OCI-LY3 (cell line): ENCODE measurements at regions not wholly inside any gene's neighbourhood (a gene's known extent, or its start where the extent isn't known, plus 50 kb on each side); places are given as distances from the start of the nearest gene placed in this dataset.

ENCODE experiments used
- H2AFZ ChIP-seq: fragments of 200-600, 300-600 bp; shearing (Covaris generic); 2 replicates; pipeline ENCODE4 v1.6.0; 2014; ENCODE audit warnings: antibody characterized with exemption, low read depth, low read length
- H3K27ac ChIP-seq: fragments of 200-600, 300-600 bp; sonication (generic); 2 replicates; pipeline ENCODE4 v1.5.1; 2014; ENCODE audit warnings: mild to moderate bottlenecking, low read length, moderate library complexity, mixed read lengths
- H3K27me3 ChIP-seq: fragments of 200-600, 300-600 bp; sonication (generic); 2 replicates; pipeline ENCODE4 v1.6.1; 2014; ENCODE audit warnings: low read depth, low read length, mixed read lengths
- H3K36me3 ChIP-seq: fragments of 200-600, 300-600 bp; sonication (generic); replicated peaks from 2 replicates; pipeline ENCODE3; 2014; ENCODE audit warnings: low read depth, low read length, mixed read lengths
- H3K4me1 ChIP-seq: fragments of 300-600, 200-600 bp; sonication (generic); 2 replicates; pipeline ENCODE4 v1.6.1; 2014; ENCODE audit warnings: low read length, mixed read lengths
- H3K4me2 ChIP-seq: fragments of 200-600, 300-600 bp; sonication (generic); 2 replicates; pipeline ENCODE4 v1.6.1; 2014; ENCODE audit warnings: low read length, mixed read lengths
- H3K4me3 ChIP-seq: fragments of 300-600, 200-600 bp; sonication (generic); 2 replicates; pipeline ENCODE4 v1.5.1; 2014; ENCODE audit warnings: antibody characterized with exemption, mild to moderate bottlenecking, low read length, moderate library complexity
- H3K79me2 ChIP-seq: fragments of 300-600, 200-600 bp; shearing (Covaris generic); 2 replicates; pipeline ENCODE4 v1.6.1; 2014; ENCODE audit warnings: mild to moderate bottlenecking, low read length, mixed read lengths
- H3K9ac ChIP-seq: fragments of 300-600, 200-600 bp; shearing (Covaris generic); 2 replicates; pipeline ENCODE4 v1.6.0; 2014; ENCODE audit warnings: mild to moderate bottlenecking, low read length, moderate library complexity
- H3K9me3 ChIP-seq: fragments of 200-600, 300-600 bp; shearing (Covaris generic); 2 replicates; pipeline ENCODE4 v1.6.1; 2014; ENCODE audit warnings: low read length, mixed read lengths; ENCODE audit not compliant: insufficient read depth
- H4K20me1 ChIP-seq: fragments of 200-600, 300-600 bp; sonication (generic); 2 replicates; pipeline ENCODE4 v1.6.1; 2016; ENCODE audit warnings: low read length, mixed read lengths; ENCODE audit not compliant: insufficient read depth
- EZH2phosphoT487 ChIP-seq: fragments of 200-600 bp; shearing (Covaris generic); IDR thresholded peaks from 2 replicates; pipeline ENCODE4 v1.6.1; 2018; ENCODE audit warnings: antibody characterized with exemption, mixed run types, low read depth
- TF ChIP-seq, protein P1 (sequence below): fragments of 200-600, 300-600 bp; sonication (generic); IDR thresholded peaks from 2 replicates; pipeline ENCODE4 v1.5.1; 2014; ENCODE audit warnings: antibody characterized with exemption, low read length, low read depth

DNA sequence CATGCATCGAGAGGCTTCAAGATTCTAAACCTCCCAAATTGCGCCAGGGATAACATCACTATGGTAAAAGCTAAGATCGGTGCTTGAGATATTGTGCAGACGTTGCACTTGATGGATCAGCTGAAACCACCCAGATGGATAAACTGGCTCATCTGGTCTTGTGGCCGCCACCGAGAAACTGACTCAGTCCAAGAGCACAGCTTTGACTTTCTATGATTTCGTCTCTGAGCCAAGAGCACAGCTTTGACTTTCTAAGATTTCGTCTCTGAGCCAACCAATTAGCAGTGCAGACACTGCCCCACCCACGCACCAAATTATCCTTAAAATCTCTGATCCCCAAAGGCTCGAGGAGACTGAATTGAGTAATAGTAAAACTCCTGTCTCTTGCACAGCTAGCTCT is 687.2 kb downstream of the FAM133A start:
- Histone ChIP-seq H3K27me3 (no peaks in the 10 kb centered on the region), H3K4me3 (no peak overlapping the region), H3K4me1 (no peaks in the 10 kb centered on the region), H2AFZ (no peak overlapping the region), H3K79me2 (no peaks in the 10 kb centered on the region), H3K9ac (no peak overlapping the region), H3K27ac (no peak overlapping the region), H4K20me1 (no peaks in the 10 kb centered on the region), H3K4me2 (no peak overlapping the region), H3K9me3 (no peaks in the 10 kb centered on the region), H3K36me3 (no peaks in the 10 kb centered on the region)
- TF ChIP-seq EZH2phosphoT487, result no peak

DNA sequence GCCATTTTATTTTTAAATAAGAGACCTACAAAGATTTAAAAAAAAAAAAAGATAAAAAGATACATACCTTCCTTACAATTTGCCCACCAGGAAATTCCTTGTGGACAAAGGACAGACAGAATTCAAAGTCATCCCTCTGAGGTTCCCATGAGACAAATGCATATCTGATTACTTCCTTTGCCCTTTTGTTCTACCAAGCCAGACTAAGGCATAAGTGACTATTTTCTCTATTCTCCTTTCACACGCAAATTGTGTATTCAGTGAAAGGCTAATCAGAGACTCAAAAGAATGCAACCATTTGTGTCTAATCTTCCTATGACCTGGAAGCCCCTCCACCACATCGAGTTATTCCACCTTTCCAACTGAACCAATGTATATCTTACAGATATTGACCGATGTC is 691.7 kb downstream of the FAM133A start:
- H3K79me2 ChIP-seq, result no peaks in the 10 kb centered on the region
- H2AFZ ChIP-seq, result no peak overlapping the region
- no peak overlapping the region for H3K4me2 ChIP-seq
- TF ChIP-seq, protein P1, sequence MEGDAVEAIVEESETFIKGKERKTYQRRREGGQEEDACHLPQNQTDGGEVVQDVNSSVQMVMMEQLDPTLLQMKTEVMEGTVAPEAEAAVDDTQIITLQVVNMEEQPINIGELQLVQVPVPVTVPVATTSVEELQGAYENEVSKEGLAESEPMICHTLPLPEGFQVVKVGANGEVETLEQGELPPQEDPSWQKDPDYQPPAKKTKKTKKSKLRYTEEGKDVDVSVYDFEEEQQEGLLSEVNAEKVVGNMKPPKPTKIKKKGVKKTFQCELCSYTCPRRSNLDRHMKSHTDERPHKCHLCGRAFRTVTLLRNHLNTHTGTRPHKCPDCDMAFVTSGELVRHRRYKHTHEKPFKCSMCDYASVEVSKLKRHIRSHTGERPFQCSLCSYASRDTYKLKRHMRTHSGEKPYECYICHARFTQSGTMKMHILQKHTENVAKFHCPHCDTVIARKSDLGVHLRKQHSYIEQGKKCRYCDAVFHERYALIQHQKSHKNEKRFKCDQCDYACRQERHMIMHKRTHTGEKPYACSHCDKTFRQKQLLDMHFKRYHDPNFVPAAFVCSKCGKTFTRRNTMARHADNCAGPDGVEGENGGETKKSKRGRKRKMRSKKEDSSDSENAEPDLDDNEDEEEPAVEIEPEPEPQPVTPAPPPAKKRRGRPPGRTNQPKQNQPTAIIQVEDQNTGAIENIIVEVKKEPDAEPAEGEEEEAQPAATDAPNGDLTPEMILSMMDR, result no peak
- TF ChIP-seq EZH2phosphoT487, result no peak
- H3K9me3 ChIP-seq, result no peaks in the 10 kb centered on the region
- H3K27ac ChIP-seq, result no peak overlapping the region
- H3K4me3 ChIP-seq, result no peak overlapping the region
- no peak overlapping the region for H3K9ac ChIP-seq
- no peaks in the 10 kb centered on the region for H4K20me1 ChIP-seq
- H3K36me3 ChIP-seq, result no peaks in the 10 kb centered on the region
- H3K4me1 ChIP-seq, result no peaks in the 10 kb centered on the region
- H3K27me3 ChIP-seq, result no peaks in the 10 kb centered on the region

DNA sequence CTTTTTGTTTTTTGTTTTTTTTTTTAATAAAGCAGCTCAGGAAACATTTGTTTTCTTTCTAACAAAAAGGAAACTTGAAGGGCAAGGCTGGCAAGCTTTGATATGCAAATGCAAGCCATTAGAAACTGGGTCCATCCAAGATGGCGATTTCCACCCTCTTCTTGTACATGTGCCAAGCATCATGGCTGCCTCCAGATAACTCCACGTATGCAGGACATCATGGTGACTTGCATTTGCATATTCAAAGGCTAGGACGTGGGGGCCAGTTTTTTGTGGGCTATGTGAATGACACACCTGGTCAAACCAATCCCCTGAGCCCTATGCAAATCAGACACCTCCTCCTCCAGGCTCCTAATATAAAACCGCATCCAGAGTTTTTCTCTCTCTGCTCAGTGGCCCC is 692.6 kb downstream of the FAM133A start:
- Histone ChIP-seq H3K9me3 (no peaks in the 10 kb centered on the region), H3K9ac (no peak overlapping the region), H3K4me1 (no peaks in the 10 kb centered on the region), H2AFZ (no peak overlapping the region), H3K4me3 (no peak overlapping the region), H3K79me2 (no peaks in the 10 kb centered on the region), H3K27me3 (no peaks in the 10 kb centered on the region), H3K27ac (no peak overlapping the region), H3K4me2 (no peak overlapping the region), H4K20me1 (no peaks in the 10 kb centered on the region), H3K36me3 (no peaks in the 10 kb centered on the region)
- TF ChIP-seq, protein P1, result no peak
- no peak for TF ChIP-seq EZH2phosphoT487

DNA sequence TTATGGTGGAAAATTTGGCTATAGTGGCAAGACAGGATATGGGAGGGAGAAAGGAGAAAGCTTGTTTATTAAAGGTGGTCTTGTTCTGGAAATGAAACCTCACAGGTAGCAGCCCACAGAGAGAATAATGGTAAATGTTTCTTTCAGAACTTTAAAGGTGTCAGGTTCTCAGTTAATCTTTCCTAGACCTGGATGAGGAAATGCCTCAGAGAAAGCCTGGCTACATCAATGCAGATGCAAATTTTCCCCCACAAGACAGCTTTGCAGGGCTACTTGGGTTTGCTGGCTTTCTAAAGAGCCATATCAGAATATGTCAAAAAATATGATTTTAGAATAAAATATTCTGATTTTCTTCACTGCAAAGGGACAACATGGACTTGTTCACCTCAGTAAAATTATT is 715.0 kb downstream of the FAM133A start:
- Histone ChIP-seq H3K9ac (no peak overlapping the region), H2AFZ (no peak overlapping the region), H4K20me1 (no peaks in the 10 kb centered on the region), H3K27me3 (no peaks in the 10 kb centered on the region), H3K4me3 (no peak overlapping the region), H3K4me1 (peaks cover 8% of the 10 kb centered on the region), H3K79me2 (no peaks in the 10 kb centered on the region), H3K9me3 (no peaks in the 10 kb centered on the region), H3K27ac (no peak overlapping the region), H3K36me3 (no peaks in the 10 kb centered on the region), H3K4me2 (no peak overlapping the region)
- no peak for TF ChIP-seq EZH2phosphoT487

DNA sequence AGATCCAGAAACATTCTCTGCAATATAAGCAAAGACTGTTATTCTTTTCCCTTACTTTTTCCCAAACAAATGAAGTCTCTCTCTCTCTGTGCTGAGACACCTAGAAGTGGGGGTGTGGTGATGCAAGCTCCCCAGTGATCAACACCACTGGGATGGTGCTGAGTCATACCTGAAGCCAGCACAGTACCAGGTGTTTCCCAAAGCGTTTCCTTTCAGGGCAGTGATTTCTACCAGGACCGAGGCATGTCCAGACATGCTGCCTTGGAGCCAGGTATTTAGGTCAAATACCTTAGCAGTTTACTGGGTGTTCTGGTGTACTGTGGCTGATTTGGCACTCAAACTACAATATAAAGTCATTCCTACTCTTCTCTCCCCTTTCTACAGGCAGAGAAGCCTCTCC is 726.5 kb downstream of the FAM133A start:
- Histone ChIP-seq H3K27ac (peak overlapping the region; percentile 28; the same call in 1 of the 2 replicates), H3K36me3 (no peaks in the 10 kb centered on the region), H3K4me3 (no peak overlapping the region), H3K4me1 (peaks cover 10% of the 10 kb centered on the region), H3K4me2 (no peak overlapping the region), H3K9ac (no peak overlapping the region), H3K27me3 (no peaks in the 10 kb centered on the region), H2AFZ (no peak overlapping the region), H3K9me3 (no peaks in the 10 kb centered on the region), H4K20me1 (no peaks in the 10 kb centered on the region), H3K79me2 (no peaks in the 10 kb centered on the region)
- TF ChIP-seq EZH2phosphoT487, result no peak
- TF ChIP-seq, protein P1, result no peak
